ENCODE measurements at regions not wholly inside any gene's neighbourhood (a gene's known extent, or its start where the extent isn't known, plus 50 kb on each side); places are given as distances from the start of the nearest gene placed in this dataset.
A peak's percentile ranks its signal among the peaks of the same experiment; 100 is the strongest.

GRCh38 chr9:109830545-109830944 is 50.5 kb downstream of the PALM2AKAP2 start:
- no peak for DNase-seq (ENCODE audit: low read depth)

DNA sequence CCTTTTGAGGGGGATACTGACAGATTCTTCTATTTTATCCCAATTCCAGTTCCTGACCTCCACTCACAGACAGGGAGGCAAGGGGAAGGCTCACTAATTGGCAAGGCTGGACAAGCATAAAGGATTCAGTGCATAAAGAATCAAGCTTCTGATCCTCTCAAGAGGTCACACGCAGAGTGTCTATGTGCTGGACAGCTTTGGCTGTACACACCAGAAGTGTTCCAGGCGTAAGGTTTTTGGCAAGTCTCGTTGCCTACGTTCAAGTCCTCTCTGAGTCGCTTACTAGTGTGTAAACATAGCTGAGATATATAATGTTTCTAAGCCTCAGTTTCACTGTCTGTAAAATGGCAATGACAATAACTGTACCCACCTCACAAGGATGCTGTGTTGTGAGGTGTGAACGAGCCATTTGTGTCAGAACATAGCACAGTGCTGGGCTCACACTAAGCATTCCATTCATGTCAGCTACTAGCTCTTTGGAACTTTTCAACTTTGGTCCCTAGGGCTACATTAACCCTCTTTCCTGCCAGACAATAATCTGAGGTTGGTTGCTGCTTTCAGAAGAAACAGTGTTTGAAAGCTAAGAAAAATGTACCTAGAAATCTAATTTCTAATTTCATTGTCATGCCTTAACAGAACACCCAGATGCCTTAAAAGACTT is 52.1 kb downstream of the PALM2AKAP2 start:
- DNase-seq (ENCODE audit: low read depth) = no peak

DNA sequence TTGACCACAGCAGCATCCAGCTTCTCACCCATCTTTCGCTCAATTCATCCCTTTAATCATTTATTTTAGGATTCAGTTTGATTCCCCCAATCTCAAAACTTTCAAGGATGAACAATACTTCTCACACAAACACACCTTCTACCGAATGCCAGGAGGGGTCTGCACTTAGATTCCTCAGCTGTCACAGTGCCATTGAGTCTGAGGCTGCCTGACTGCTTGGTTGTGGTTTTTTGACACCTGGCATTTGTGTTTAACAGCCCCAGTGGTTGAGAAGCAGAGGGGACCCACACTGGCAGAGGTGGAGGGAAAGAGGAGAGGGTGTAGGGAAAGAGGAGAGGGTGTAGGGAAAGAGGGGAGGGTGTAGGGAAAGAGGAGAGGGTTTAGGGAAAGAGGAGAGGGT is 54.9 kb downstream of the PALM2AKAP2 start:
- DNase-seq (ENCODE audit: low read depth) = peak; percentile 34

DNA sequence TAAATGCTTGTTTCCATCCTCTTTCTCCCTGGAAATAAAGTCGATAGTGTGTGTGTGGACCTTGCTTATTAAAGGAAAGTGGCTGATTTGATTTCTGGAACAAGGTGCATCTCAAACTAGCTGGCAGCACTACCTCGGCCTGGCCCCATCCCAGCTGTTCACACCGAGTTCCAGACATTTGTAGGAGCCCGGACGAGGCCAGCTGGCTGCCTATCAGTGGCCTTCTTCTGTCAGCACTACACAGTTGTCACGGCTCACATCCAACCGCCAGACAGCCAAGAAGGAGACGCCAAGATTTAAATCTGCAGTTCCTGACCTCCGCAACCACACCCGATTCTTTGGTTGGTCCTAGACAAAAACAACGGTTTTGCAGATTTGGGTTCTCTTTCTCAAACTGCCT is 63.6 kb downstream of the PALM2AKAP2 start:
- peak; percentile 92 for DNase-seq (ENCODE audit: low read depth)

DNA sequence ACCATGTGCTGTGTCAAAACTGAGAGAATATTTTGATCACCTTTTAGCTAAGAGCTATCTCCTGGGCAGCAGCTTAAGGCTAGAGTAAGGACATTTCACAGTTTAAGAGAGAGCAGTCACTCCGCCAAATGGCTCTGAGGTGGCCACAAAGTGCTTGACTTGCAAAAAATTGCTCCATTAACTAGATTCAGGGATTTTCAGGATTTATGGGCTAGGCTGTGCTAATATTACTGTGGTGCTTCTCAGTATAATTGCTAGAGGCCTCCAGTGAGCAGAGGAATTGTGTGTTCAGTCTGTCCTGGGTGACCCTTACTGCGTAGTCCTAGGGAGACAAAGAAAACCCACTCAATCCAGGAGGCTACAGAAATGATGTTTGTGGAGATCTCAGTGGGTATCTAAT is 65.2 kb downstream of the PALM2AKAP2 start:
- DNase-seq (ENCODE audit: low read depth) = no peak

GRCh38 chr9:109846776-109847175 is 66.8 kb downstream of the PALM2AKAP2 start:
- DNase-seq (ENCODE audit: low read depth) = peak; percentile 96

- DNase-seq (ENCODE audit: low read depth) = peak; percentile 45
These were observed 72.6 kb downstream of the PALM2AKAP2 start for GRCh38 chr9:109852556-109852955.

DNA sequence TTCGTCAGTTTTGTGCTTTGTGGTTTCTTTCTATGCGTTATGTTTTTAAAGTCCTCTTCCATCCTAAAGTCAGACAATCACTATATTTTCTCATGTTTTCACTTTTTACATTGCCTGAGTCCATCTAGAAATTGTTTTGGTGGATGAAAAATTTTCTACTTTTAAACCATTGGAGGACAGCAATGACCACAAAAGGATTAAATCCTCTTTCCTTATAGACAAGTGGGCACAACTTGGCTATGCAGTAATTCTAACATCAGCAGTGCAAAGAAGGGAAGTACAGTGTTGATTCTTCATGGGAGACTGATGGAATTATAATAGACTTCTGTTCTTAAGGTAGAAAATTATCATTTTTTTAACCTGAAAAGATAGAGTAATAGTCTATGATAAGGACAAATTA is 75.5 kb downstream of the PALM2AKAP2 start:
- DNase-seq (ENCODE audit: low read depth) = no peak

DNA sequence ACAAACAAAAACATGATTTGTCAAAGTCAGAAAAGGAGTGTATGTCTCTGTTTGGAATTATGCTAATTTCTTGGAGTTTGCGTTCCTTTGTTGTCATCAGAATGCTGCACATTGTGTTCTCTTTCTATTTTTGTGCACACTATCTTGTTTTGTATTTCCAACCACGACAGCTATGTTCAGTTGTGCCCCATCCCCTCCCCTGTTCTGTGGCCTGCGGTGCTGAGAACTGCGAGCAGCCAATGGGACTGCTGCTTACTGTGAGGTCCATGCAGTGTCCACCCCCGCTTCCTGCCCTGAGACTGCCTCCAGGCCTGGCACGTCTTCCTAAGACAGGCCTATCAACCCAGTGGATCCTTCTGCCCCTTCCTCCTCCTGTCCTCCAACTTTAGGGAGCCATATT is 76.8 kb downstream of the PALM2AKAP2 start:
- DNase-seq (ENCODE audit: low read depth) = no peak

DNA sequence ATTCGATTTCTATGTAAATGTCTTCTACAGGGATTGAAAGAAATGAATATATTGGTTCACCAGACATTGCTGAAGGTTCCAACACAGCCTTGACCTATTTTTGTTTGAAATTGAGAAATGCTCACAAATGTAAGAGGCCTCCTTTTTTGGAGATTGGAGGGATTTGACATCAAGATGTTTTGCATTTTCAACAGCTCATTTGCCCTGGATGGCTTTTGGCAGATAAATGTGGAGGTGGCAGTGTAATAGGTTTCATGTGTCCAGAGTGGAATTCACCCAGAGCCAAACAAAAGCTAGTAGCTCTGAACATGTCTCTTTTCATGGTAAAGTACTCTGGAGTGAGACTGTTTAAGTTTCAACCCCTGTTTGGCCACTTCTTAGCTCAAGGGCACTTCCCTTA is 77.3 kb downstream of the PALM2AKAP2 start:
- no peak for DNase-seq (ENCODE audit: low read depth)

GRCh38 chr9:109859447-109859846 is 79.4 kb downstream of the PALM2AKAP2 start:
- no peak for DNase-seq (ENCODE audit: low read depth)

DNA sequence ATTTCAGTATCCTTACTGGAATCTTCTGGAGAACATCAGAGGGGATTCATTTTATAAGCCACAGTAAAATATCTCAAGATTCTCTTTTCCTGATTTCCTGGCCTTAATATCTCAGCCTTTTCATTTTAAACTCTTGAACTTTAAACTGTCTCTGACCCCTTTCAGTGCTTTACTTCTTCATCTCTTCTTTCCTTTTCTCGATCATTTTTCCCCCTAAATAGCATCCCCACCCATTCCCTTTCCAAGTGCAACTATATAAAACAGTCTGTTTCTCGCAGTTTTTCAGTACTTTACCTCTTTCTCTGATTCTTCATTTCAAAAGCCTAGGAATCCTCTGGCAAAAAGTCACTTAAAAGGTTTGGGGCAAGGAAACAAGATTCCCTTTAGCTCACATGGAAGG is 80.5 kb downstream of the PALM2AKAP2 start:
- DNase-seq (ENCODE audit: low read depth) = no peak

GRCh38 chr9:109861499-109861898 is 81.5 kb downstream of the PALM2AKAP2 start:
- DNase-seq (ENCODE audit: low read depth) = no peak

- no peak for DNase-seq (ENCODE audit: low read depth)
These were observed 81.9 kb downstream of the PALM2AKAP2 start for GRCh38 chr9:109861918-109862317.

GRCh38 chr9:109862452-109862851 is 82.5 kb downstream of the PALM2AKAP2 start:
- DNase-seq (ENCODE audit: low read depth) = no peak

- no peak for DNase-seq (ENCODE audit: low read depth)
These were observed 84.0 kb downstream of the PALM2AKAP2 start for GRCh38 chr9:109863961-109864360.

GRCh38 chr9:109865521-109865920 is 85.5 kb downstream of the PALM2AKAP2 start:
- DNase-seq (ENCODE audit: low read depth) = peak; percentile 52

DNA sequence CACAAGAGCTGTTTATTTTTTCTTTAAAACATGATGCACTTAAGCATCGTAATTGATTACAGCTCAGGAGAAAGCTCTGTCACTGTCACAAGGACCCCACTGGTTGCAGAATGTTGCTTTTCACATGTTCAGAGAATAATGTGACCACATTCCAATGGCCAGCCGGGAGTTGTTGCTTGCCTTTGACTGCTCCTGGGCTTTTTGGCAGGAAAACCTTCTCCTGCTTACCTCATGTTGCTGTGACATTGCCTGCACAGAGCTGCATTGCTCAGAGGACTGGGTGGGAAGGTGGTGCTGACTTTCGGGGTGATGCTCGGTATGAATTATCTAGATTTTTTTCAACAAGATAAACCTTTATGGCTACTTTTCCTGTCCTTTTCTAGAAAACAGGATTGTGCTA is 88.2 kb downstream of the PALM2AKAP2 start:
- no peak for DNase-seq (ENCODE audit: low read depth)

GRCh38 chr9:109868722-109869121 is 88.7 kb downstream of the PALM2AKAP2 start:
- peak; percentile 55 for DNase-seq (ENCODE audit: low read depth)

GRCh38 chr9:109870365-109870764 is 90.4 kb downstream of the PALM2AKAP2 start:
- no peak for DNase-seq (ENCODE audit: low read depth)

GRCh38 chr9:109872901-109873300 is 92.9 kb downstream of the PALM2AKAP2 start:
- DNase-seq (ENCODE audit: low read depth) = no peak

- no peak for DNase-seq (ENCODE audit: low read depth)
These were observed 95.6 kb downstream of the PALM2AKAP2 start for GRCh38 chr9:109875495-109876129.
